ENCODE measurements at regions not wholly inside any gene's neighbourhood (a gene's known extent, or its start where the extent isn't known, plus 50 kb on each side); places are given as distances from the start of the nearest gene placed in this dataset.

DNA sequence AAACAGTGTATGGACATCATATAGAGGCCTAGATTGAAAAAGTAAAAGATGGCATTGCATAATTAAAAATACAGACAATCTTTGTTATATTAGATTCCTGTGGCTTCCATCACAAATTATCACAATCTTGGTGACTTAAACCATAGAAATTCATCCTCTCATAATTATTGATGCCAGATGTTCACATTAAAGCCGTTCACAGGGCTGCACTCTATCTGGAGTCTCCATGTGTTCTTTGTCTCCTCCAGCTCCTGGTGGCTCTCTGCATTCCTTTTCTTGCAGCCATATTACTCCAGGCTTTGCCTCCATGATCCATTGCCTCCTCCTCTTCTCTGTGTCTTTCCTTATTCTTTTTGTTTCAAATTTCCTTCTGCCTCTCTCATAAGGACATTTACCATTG, 875.7 kb upstream of the USP15 start:
- no peaks in the 10 kb centered on the region for H4K20me1 ChIP-seq (ENCODE audit: insufficient read depth, low read length)
- H3K9me3 ChIP-seq (ENCODE audit: insufficient read depth, low read length) = peaks cover 9% of the 10 kb centered on the region; the same call in 1 of the 2 replicates
- H3K36me3 ChIP-seq (replicated peaks; ENCODE audit: low read depth, low read length) = peaks cover 5% of the 10 kb centered on the region
- no peaks in the 10 kb centered on the region for H3K79me2 ChIP-seq (ENCODE audit: low read length)
- TF ChIP-seq, protein P1, sequence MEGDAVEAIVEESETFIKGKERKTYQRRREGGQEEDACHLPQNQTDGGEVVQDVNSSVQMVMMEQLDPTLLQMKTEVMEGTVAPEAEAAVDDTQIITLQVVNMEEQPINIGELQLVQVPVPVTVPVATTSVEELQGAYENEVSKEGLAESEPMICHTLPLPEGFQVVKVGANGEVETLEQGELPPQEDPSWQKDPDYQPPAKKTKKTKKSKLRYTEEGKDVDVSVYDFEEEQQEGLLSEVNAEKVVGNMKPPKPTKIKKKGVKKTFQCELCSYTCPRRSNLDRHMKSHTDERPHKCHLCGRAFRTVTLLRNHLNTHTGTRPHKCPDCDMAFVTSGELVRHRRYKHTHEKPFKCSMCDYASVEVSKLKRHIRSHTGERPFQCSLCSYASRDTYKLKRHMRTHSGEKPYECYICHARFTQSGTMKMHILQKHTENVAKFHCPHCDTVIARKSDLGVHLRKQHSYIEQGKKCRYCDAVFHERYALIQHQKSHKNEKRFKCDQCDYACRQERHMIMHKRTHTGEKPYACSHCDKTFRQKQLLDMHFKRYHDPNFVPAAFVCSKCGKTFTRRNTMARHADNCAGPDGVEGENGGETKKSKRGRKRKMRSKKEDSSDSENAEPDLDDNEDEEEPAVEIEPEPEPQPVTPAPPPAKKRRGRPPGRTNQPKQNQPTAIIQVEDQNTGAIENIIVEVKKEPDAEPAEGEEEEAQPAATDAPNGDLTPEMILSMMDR (IDR thresholded peaks at IDR 0.05; ENCODE audit: low read depth, low read length) = no peak
- TF ChIP-seq EZH2phosphoT487 (IDR thresholded peaks at IDR 0.05; ENCODE audit: low read depth) = no peak
- no peaks in the 10 kb centered on the region for H3K27me3 ChIP-seq (ENCODE audit: low read depth, low read length)
- H3K27ac ChIP-seq (ENCODE audit: low read length) = no peak overlapping the region
- no peak overlapping the region for H3K4me2 ChIP-seq (ENCODE audit: low read length)
- H2AFZ ChIP-seq (ENCODE audit: low read depth, low read length) = no peak overlapping the region
- H3K4me1 ChIP-seq (ENCODE audit: low read length) = no peaks in the 10 kb centered on the region
- H3K9ac ChIP-seq (ENCODE audit: low read length) = no peak overlapping the region
- H3K4me3 ChIP-seq (ENCODE audit: low read length) = no peak overlapping the region

DNA sequence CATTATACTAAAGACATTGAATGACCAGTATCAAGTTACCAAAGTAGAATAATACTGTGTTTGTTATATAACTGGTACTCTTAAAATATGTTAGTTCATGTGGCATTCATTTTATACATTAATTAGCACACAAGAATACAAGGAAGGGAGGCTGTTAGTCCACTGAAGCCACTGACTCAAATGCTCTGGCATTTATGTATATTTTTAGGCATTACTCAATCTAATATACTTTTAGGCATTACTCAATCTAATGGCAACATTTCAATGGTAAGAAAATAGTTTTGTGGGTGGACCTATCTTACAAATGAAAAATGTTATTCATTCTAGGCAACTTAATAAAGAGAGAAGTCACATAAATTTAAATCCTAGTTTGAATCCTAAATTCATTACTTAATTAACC, 874.4 kb upstream of the USP15 start:
- Histone ChIP-seq H3K79me2 (ENCODE audit: low read length) (no peaks in the 10 kb centered on the region), H3K27ac (ENCODE audit: low read length) (no peak overlapping the region), H3K4me3 (ENCODE audit: low read length) (no peak overlapping the region), H4K20me1 (ENCODE audit: insufficient read depth, low read length) (no peaks in the 10 kb centered on the region), H2AFZ (ENCODE audit: low read depth, low read length) (no peak overlapping the region), H3K9ac (ENCODE audit: low read length) (no peak overlapping the region), H3K9me3 (ENCODE audit: insufficient read depth, low read length) (peaks cover 9% of the 10 kb centered on the region; the same call in 1 of the 2 replicates), H3K36me3 (replicated peaks; ENCODE audit: low read depth, low read length) (peaks cover 5% of the 10 kb centered on the region), H3K4me2 (ENCODE audit: low read length) (no peak overlapping the region), H3K27me3 (ENCODE audit: low read depth, low read length) (no peaks in the 10 kb centered on the region), H3K4me1 (ENCODE audit: low read length) (no peaks in the 10 kb centered on the region)
- TF ChIP-seq, protein P1 (IDR thresholded peaks at IDR 0.05; ENCODE audit: low read depth, low read length) = no peak
- no peak for TF ChIP-seq EZH2phosphoT487 (IDR thresholded peaks at IDR 0.05; ENCODE audit: low read depth)

DNA sequence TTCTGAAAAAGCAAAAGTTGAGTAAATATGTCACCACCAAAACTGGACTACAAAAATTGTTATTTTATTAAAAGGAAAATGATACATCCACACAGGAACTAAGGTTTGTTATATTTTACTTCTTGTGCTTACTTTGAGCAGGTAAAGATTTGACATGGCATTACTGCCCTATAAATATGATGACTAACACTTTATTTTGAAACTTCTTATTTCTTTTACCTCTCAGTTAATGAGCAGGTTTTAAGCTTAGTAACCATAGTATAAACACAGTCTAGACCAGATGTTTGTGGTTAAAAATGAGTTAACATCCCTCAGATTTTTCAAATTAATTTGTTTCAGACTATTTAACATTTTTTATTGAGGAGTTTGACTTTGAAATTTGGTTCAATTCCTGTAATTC, 862.5 kb upstream of the USP15 start:
- no peak overlapping the region for H3K9ac ChIP-seq (ENCODE audit: low read length)

DNA sequence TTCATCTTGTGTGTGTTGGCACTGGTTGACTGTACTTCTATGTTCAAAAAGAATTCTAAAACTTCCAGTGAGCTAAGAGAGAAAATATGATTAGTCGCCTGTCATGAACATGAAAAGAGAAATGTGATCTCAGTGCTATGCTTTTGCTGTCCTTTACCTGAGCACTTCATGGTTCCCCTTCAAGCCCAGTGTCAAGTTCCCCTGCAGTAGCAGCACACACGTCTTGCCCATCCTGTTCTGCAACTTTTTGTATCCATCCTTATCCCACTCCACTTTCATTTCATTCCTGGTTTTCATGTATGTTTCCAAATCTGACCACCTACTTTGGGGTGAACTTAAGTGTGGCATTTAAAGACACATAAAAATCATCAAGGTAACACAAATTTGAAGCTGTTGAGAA, 848.0 kb upstream of the USP15 start:
- no peaks in the 10 kb centered on the region for H3K36me3 ChIP-seq (replicated peaks; ENCODE audit: low read depth, low read length)
- H3K4me2 ChIP-seq (ENCODE audit: low read length) = no peak overlapping the region
- TF ChIP-seq, protein P1 (IDR thresholded peaks at IDR 0.05; ENCODE audit: low read depth, low read length) = no peak
- no peak for TF ChIP-seq EZH2phosphoT487 (IDR thresholded peaks at IDR 0.05; ENCODE audit: low read depth)

More for the DNA sequence above, 862.5 kb upstream of the USP15 start:
- Histone ChIP-seq H3K79me2 (ENCODE audit: low read length) (no peaks in the 10 kb centered on the region), H2AFZ (ENCODE audit: low read depth, low read length) (no peak overlapping the region), H3K9me3 (ENCODE audit: insufficient read depth, low read length) (no peaks in the 10 kb centered on the region), H3K4me3 (ENCODE audit: low read length) (no peak overlapping the region), H4K20me1 (ENCODE audit: insufficient read depth, low read length) (no peaks in the 10 kb centered on the region), H3K4me2 (ENCODE audit: low read length) (no peak overlapping the region), H3K36me3 (replicated peaks; ENCODE audit: low read depth, low read length) (peaks cover 2% of the 10 kb centered on the region), H3K27me3 (ENCODE audit: low read depth, low read length) (no peaks in the 10 kb centered on the region), H3K27ac (ENCODE audit: low read length) (no peak overlapping the region), H3K4me1 (ENCODE audit: low read length) (peaks cover 25% of the 10 kb centered on the region)
- no peak for TF ChIP-seq EZH2phosphoT487 (IDR thresholded peaks at IDR 0.05; ENCODE audit: low read depth)
- TF ChIP-seq, protein P1 (IDR thresholded peaks at IDR 0.05; ENCODE audit: low read depth, low read length) = no peak

More for the DNA sequence above, 848.0 kb upstream of the USP15 start:
- H3K9ac ChIP-seq (ENCODE audit: low read length) = no peak overlapping the region
- no peaks in the 10 kb centered on the region for H3K9me3 ChIP-seq (ENCODE audit: insufficient read depth, low read length)
- no peak overlapping the region for H2AFZ ChIP-seq (ENCODE audit: low read depth, low read length)
- no peaks in the 10 kb centered on the region for H3K27me3 ChIP-seq (ENCODE audit: low read depth, low read length)
- H4K20me1 ChIP-seq (ENCODE audit: insufficient read depth, low read length) = no peaks in the 10 kb centered on the region
- H3K79me2 ChIP-seq (ENCODE audit: low read length) = no peaks in the 10 kb centered on the region
- H3K4me3 ChIP-seq (ENCODE audit: low read length) = no peak overlapping the region
- no peak overlapping the region for H3K27ac ChIP-seq (ENCODE audit: low read length)
- H3K4me1 ChIP-seq (ENCODE audit: low read length) = no peaks in the 10 kb centered on the region

Data from OCI-LY3 (cell line).